ENCODE measurements at regions not wholly inside any gene's neighbourhood (a gene's known extent, or its start where the extent isn't known, plus 50 kb on each side); places are given as distances from the start of the nearest gene placed in this dataset.
"Not testable (repeated sequence)": the region's sequence is repeated elsewhere in the genome, so short reads cannot be mapped to it uniquely, and the experiment has no call there.

- Histone ChIP-seq H3K36me3 (no peaks in the 10 kb centered on the region), H3K27ac (no peak overlapping the region), H3K4me3 (no peak overlapping the region), H3K4me1 (no peaks in the 10 kb centered on the region), H3K27me3 (no peaks in the 10 kb centered on the region), H3K9me3 (no peaks in the 10 kb centered on the region)
- TF ChIP-seq POLR2A (IDR thresholded peaks at IDR 0.05) (no peak), POLR2AphosphoS5 (IDR thresholded peaks at IDR 0.05) (no peak)
- TF ChIP-seq, protein P1, sequence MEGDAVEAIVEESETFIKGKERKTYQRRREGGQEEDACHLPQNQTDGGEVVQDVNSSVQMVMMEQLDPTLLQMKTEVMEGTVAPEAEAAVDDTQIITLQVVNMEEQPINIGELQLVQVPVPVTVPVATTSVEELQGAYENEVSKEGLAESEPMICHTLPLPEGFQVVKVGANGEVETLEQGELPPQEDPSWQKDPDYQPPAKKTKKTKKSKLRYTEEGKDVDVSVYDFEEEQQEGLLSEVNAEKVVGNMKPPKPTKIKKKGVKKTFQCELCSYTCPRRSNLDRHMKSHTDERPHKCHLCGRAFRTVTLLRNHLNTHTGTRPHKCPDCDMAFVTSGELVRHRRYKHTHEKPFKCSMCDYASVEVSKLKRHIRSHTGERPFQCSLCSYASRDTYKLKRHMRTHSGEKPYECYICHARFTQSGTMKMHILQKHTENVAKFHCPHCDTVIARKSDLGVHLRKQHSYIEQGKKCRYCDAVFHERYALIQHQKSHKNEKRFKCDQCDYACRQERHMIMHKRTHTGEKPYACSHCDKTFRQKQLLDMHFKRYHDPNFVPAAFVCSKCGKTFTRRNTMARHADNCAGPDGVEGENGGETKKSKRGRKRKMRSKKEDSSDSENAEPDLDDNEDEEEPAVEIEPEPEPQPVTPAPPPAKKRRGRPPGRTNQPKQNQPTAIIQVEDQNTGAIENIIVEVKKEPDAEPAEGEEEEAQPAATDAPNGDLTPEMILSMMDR (IDR thresholded peaks at IDR 0.05): no peak
- intact Hi-C loops (cut with DNase I; ENCODE audit: low total_unique reads): no loop called here
- no peak for DNase-seq (ENCODE audit: low spot score in 2 of 2)
These were observed 959.6 kb upstream of the SLC39A10 start for GRCh38 chr2:194697439-194697838.

GRCh38 chr2:194696690-194697089, 960.3 kb upstream of the SLC39A10 start:
- H3K27ac ChIP-seq: no peak overlapping the region
- intact Hi-C loops (cut with DNase I; ENCODE audit: low total_unique reads): no loop called here
- H3K4me1 ChIP-seq: no peaks in the 10 kb centered on the region
- no peaks in the 10 kb centered on the region for H3K36me3 ChIP-seq
- H3K9me3 ChIP-seq: no peaks in the 10 kb centered on the region
- no peak overlapping the region for H3K4me3 ChIP-seq
- no peaks in the 10 kb centered on the region for H3K27me3 ChIP-seq
- DNase-seq (ENCODE audit: low spot score in 2 of 2): no peak
- no peak for TF ChIP-seq POLR2AphosphoS5 (IDR thresholded peaks at IDR 0.05)

- intact Hi-C loops (cut with DNase I; ENCODE audit: low total_unique reads): no loop called here
- H3K9me3 ChIP-seq: no peaks in the 10 kb centered on the region
- no peak overlapping the region for H3K27ac ChIP-seq
- no peak overlapping the region for H3K4me3 ChIP-seq
- no peaks in the 10 kb centered on the region for H3K36me3 ChIP-seq
- DNase-seq (ENCODE audit: low spot score in 2 of 2): no peak
- no peaks in the 10 kb centered on the region for H3K27me3 ChIP-seq
- TF ChIP-seq, protein P1 (IDR thresholded peaks at IDR 0.05): no peak
- no peak for TF ChIP-seq POLR2A (IDR thresholded peaks at IDR 0.05)
- TF ChIP-seq POLR2AphosphoS5 (IDR thresholded peaks at IDR 0.05): no peak
- H3K4me1 ChIP-seq: no peaks in the 10 kb centered on the region
These were observed 970.5 kb upstream of the SLC39A10 start for GRCh38 chr2:194686569-194686968.

- no peaks in the 10 kb centered on the region for H3K9me3 ChIP-seq
- no peaks in the 10 kb centered on the region for H3K4me1 ChIP-seq
- H3K36me3 ChIP-seq: no peaks in the 10 kb centered on the region
- no peak overlapping the region for H3K27ac ChIP-seq
- H3K4me3 ChIP-seq: no peak overlapping the region
- TF ChIP-seq POLR2A (IDR thresholded peaks at IDR 0.05) (no peak), POLR2AphosphoS5 (IDR thresholded peaks at IDR 0.05) (no peak)
- TF ChIP-seq, protein P1 (IDR thresholded peaks at IDR 0.05): no peak
- H3K27me3 ChIP-seq: no peaks in the 10 kb centered on the region
- DNase-seq (ENCODE audit: low spot score in 2 of 2): no peak
- intact Hi-C loops (cut with DNase I; ENCODE audit: low total_unique reads): no loop called here
These were observed 983.0 kb upstream of the SLC39A10 start for GRCh38 chr2:194674043-194674442.

DNA sequence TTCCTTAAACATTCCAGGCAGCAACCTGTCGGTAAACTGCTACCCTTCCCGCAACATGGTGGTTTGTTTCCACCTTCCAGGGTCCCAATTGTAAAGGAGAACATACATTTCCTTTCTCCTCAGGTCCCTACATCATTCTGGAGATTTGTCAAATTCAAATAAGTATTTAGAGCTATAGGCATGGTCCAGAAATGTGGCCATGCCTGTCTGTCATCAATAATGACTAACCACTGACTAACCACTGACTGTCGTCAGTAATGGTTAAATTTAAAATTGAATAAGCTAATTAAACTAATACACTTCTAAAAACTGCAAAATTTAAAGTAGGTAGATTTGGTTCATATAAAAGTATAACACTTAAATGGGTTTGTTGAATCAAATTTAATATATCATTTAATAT, 984.0 kb upstream of the SLC39A10 start:
- DNase-seq (ENCODE audit: low spot score in 2 of 2): no peak
- Histone ChIP-seq H3K27ac (no peak overlapping the region), H3K9me3 (no peaks in the 10 kb centered on the region), H3K36me3 (no peaks in the 10 kb centered on the region), H3K4me3 (no peak overlapping the region), H3K27me3 (no peaks in the 10 kb centered on the region), H3K4me1 (no peaks in the 10 kb centered on the region)
- TF ChIP-seq POLR2AphosphoS5 (IDR thresholded peaks at IDR 0.05): no peak
- TF ChIP-seq, protein P1 (IDR thresholded peaks at IDR 0.05): no peak
- no peak for TF ChIP-seq POLR2A (IDR thresholded peaks at IDR 0.05)
- intact Hi-C loops (cut with DNase I; ENCODE audit: low total_unique reads): no loop called here

- no peaks in the 10 kb centered on the region for H3K36me3 ChIP-seq
- TF ChIP-seq POLR2A (IDR thresholded peaks at IDR 0.05): no peak
- TF ChIP-seq, protein P1 (IDR thresholded peaks at IDR 0.05): no peak
- H3K27ac ChIP-seq: no peak overlapping the region
These were observed 995.6 kb upstream of the SLC39A10 start for GRCh38 chr2:194661431-194661830.

DNA sequence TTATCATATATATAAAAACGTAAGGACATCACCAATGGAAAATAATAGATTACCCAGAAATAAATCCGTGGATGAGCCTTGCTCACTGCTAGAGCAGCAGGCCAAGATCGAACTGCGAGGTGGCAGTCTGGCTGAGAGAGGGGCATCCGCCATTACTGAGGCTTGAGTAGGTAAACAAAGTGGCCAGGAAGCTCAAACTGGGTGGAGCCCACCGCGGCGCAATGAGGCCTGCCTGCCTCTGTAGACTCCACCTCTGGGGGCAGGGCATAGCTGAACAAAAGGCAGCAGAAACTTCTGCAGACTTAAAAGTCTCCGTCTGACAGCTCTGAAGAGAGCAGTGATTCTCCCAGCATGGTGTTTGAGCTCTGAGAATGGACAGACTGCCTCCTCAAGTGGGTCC, 1018.0 kb upstream of the SLC39A10 start:
- H3K4me1 ChIP-seq; H3K9me3 ChIP-seq; H3K4me3 ChIP-seq; intact Hi-C loops (cut with DNase I; ENCODE audit: low total_unique reads); H3K27me3 ChIP-seq; H3K36me3 ChIP-seq; DNase-seq (ENCODE audit: low spot score in 2 of 2); H3K27ac ChIP-seq: not testable (repeated sequence)

More at GRCh38 chr2:194661431-194661830, 995.6 kb upstream of the SLC39A10 start:
- no peaks in the 10 kb centered on the region for H3K4me1 ChIP-seq
- no peaks in the 10 kb centered on the region for H3K27me3 ChIP-seq
- no peaks in the 10 kb centered on the region for H3K9me3 ChIP-seq
- H3K4me3 ChIP-seq: no peak overlapping the region
- no peak for DNase-seq (ENCODE audit: low spot score in 2 of 2)
- intact Hi-C loops (cut with DNase I; ENCODE audit: low total_unique reads): no loop called here

Measured in breast epithelium (tissue), 4 donors.